ENCODE measurements at regions not wholly inside any gene's neighbourhood (a gene's known extent, or its start where the extent isn't known, plus 50 kb on each side); places are given as distances from the start of the nearest gene placed in this dataset.

DNA sequence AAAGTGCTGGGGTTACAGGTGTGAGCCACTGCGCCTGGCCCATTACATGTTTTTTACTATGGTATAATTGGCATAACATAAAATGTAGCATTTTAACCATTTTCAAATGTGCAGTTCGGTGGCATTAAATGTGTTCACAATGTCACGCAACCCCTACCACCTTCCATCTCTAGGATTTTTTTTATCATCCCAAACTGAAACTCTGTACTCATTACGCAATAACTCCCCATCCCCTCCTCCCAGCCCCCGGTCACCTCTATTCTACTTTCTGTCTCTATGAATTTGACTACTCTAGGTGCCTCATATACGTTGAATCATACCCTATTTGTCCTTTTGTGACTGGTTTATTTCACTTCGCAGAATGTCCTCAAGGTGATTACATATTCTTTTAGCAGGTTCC is 233.1 kb upstream of the ARID1B start:
- intact Hi-C loops (cut with micrococcal nuclease; ENCODE audit: unreplicated experiment) = no loop called here
- no peak for DNase-seq
- no peak overlapping the region for H3K27ac Mint-ChIP-seq (ENCODE audit: unreplicated experiment)
- TF ChIP-seq, protein P1, sequence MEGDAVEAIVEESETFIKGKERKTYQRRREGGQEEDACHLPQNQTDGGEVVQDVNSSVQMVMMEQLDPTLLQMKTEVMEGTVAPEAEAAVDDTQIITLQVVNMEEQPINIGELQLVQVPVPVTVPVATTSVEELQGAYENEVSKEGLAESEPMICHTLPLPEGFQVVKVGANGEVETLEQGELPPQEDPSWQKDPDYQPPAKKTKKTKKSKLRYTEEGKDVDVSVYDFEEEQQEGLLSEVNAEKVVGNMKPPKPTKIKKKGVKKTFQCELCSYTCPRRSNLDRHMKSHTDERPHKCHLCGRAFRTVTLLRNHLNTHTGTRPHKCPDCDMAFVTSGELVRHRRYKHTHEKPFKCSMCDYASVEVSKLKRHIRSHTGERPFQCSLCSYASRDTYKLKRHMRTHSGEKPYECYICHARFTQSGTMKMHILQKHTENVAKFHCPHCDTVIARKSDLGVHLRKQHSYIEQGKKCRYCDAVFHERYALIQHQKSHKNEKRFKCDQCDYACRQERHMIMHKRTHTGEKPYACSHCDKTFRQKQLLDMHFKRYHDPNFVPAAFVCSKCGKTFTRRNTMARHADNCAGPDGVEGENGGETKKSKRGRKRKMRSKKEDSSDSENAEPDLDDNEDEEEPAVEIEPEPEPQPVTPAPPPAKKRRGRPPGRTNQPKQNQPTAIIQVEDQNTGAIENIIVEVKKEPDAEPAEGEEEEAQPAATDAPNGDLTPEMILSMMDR (IDR thresholded peaks at IDR 0.05; ENCODE audit: unreplicated experiment) = no peak
- no TSS peak for BruUV-seq (replicated peaks)
- CTCF ChIA-PET = no interaction called here
- no peaks in the 10 kb centered on the region for H3K9me3 Mint-ChIP-seq (ENCODE audit: low read depth, unreplicated experiment)
- no peaks in the 10 kb centered on the region for H3K4me1 Mint-ChIP-seq (ENCODE audit: low read depth, unreplicated experiment)
- no peaks in the 10 kb centered on the region for H3K36me3 Mint-ChIP-seq (ENCODE audit: insufficient read depth, unreplicated experiment)
- H3K27me3 Mint-ChIP-seq (ENCODE audit: unreplicated experiment) = peaks cover 14% of the 10 kb centered on the region
- H3K4me3 Mint-ChIP-seq (ENCODE audit: low read depth, unreplicated experiment) = no peak overlapping the region

DNA sequence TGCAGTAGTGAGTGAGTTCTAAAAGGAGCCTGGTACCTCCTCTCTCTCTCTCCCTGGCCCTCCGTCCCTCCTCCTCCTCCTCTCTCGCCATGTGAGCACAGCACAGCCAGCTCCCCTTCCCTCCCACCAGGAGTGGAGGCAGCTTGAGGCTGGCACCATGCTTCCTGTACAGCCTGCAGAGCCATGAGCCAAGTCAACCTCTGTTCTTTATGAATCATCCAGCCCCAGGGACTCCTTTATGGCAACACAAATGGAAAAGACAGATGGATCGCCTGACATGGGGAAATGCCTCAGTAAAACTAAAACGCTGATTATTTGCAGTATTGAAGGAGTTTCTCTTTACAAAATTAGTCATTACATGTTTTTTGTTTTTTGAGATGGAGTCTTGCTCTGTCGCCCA is 233.7 kb upstream of the ARID1B start:
- no peak overlapping the region for H3K4me3 Mint-ChIP-seq (ENCODE audit: low read depth, unreplicated experiment)
- BruUV-seq (replicated peaks) = no TSS peak
- H3K4me1 Mint-ChIP-seq (ENCODE audit: low read depth, unreplicated experiment) = no peaks in the 10 kb centered on the region
- no peaks in the 10 kb centered on the region for H3K9me3 Mint-ChIP-seq (ENCODE audit: low read depth, unreplicated experiment)
- no peak overlapping the region for H3K27ac Mint-ChIP-seq (ENCODE audit: unreplicated experiment)
- CTCF ChIA-PET = no interaction called here
- H3K36me3 Mint-ChIP-seq (ENCODE audit: insufficient read depth, unreplicated experiment) = no peaks in the 10 kb centered on the region
- no peak for DNase-seq
- TF ChIP-seq, protein P1 (IDR thresholded peaks at IDR 0.05; ENCODE audit: unreplicated experiment) = no peak
- intact Hi-C loops (cut with micrococcal nuclease; ENCODE audit: unreplicated experiment) = no loop called here
- peaks cover 14% of the 10 kb centered on the region for H3K27me3 Mint-ChIP-seq (ENCODE audit: unreplicated experiment)

DNA sequence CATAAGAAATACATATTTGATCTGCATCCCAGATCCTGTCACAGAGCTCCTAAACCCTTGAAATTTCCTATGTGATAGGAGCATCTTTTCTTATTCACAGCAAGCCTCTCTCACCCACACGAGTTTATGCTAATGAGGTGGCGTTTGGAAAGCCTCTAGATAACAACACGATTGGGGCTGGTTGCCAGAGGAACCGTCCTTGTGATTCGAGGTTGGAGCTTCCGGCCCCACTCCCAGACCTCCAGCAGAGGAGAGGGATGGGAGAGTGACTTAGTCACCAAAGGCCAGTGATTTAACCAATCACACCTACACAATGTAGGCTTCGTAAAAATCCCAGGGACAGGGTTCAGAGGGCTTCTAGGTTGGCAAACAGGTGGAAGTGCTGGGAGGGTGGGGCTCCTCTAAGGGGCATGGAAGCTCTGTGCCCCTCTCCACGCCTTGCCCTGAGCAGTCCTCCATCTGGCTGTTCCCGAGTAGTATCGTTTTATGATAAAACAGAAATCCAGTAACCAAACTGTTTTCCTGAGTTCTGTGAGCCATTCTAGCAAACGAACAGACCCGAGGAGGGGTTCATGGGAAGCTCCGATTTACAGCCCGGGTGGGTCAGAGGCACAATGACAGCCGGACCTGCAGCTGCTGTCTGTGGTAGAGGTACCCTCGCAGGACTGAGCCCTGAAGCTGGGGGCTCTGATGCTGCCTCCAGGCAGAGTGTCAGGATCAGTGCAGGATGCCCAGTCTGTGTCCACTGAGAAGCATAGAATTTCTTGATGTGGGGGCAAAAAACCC is 238.1 kb upstream of the ARID1B start:
- intact Hi-C loops (cut with micrococcal nuclease; ENCODE audit: unreplicated experiment) = no loop called here
- TF ChIP-seq, protein P1 (IDR thresholded peaks at IDR 0.05; ENCODE audit: unreplicated experiment) = no peak
- no peak for DNase-seq
- no peaks in the 10 kb centered on the region for H3K4me1 Mint-ChIP-seq (ENCODE audit: low read depth, unreplicated experiment)
- H3K4me3 Mint-ChIP-seq (ENCODE audit: low read depth, unreplicated experiment) = no peak overlapping the region
- no peak overlapping the region for H3K27ac Mint-ChIP-seq (ENCODE audit: unreplicated experiment)
- CTCF ChIA-PET = no interaction called here
- H3K27me3 Mint-ChIP-seq (ENCODE audit: unreplicated experiment) = no peaks in the 10 kb centered on the region
- H3K36me3 Mint-ChIP-seq (ENCODE audit: insufficient read depth, unreplicated experiment) = no peaks in the 10 kb centered on the region
- BruUV-seq (replicated peaks) = no TSS peak
- no peaks in the 10 kb centered on the region for H3K9me3 Mint-ChIP-seq (ENCODE audit: low read depth, unreplicated experiment)

DNA sequence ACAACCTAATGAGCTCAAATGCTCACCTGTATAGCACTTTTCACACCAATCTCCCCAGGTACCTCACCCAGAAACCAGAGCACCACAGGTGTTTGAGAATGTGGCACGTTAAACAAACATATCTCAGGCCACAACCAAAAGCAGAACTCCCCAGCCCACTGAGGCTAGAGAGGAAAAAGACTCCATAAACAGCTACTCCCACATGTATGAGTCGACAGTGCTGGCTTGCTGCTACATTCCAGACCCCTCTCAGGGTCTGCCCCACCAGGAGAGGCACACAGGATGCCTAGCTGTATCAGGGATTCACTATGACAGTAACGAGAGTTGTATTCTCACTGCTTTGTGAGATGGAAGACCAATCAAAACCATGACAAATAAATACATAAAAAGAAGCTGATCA is 242.6 kb upstream of the ARID1B start:
- Mint-ChIP-seq H3K27ac (ENCODE audit: unreplicated experiment) (no peak overlapping the region), H3K4me3 (ENCODE audit: low read depth, unreplicated experiment) (no peak overlapping the region), H3K4me1 (ENCODE audit: low read depth, unreplicated experiment) (no peaks in the 10 kb centered on the region), H3K27me3 (ENCODE audit: unreplicated experiment) (no peaks in the 10 kb centered on the region), H3K36me3 (ENCODE audit: insufficient read depth, unreplicated experiment) (no peaks in the 10 kb centered on the region), H3K9me3 (ENCODE audit: low read depth, unreplicated experiment) (no peaks in the 10 kb centered on the region)
- intact Hi-C loops (cut with micrococcal nuclease; ENCODE audit: unreplicated experiment) = no loop called here
- CTCF ChIA-PET = no interaction called here
- TF ChIP-seq, protein P1 (IDR thresholded peaks at IDR 0.05; ENCODE audit: unreplicated experiment) = no peak
- no TSS peak for BruUV-seq (replicated peaks)
- DNase-seq = no peak
